KBM-7 (cell line): ENCODE measurements at regions not wholly inside any gene's neighbourhood (a gene's known extent, or its start where the extent isn't known, plus 50 kb on each side); places are given as distances from the start of the nearest gene placed in this dataset.

Experiments used
- DNase-seq: peaks from one replicate; pipeline ENCODE4 v3.0.0-alpha.2; 2015
- in situ Hi-C: fragments of 300-500 bp; cut with MboI; formaldehyde crosslinking; loops from 2 replicates; pipeline ENCODE4 v1.14.3; 2020; ENCODE audit warnings: low sequenced_read_pairs, low pct_unique_long_range_greater_than_20kb, mixed read lengths

- in situ Hi-C loops = no loop called here
- DNase-seq = no peak
Measured at GRCh38 chr20:40268321-40269075, 420.5 kb downstream of the MAFB start.

DNA sequence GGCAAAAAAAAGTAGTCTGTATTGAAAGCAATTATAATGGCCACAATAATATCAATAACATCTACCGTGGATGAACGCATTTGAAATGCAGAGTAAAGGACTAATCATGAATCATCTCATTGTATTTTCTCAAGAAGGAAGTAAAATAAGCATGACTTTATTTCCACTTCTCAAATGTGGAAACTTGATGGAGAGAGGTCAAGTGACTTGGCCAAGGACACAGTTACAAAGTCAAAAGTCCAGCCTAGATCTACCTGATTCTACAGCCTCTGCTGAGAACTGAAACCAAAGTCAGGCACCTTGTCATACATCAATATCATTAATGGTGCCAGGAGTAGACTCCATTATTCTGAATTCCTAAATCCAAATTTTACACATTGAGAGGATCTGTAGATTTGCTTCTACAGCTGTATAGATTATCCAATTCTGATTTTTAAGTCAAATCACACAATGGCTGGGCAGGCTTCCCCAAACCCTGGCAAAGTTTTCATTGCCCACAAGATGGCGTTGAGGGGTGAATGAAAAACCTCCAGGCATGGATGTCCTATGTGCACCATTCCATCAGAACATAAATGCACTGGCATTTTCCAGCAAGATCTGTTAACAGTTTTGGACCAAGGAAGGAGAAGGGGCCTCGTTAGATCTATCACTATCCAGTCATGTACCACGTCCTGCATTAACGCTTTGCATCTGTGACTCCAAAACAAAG lies 423.1 kb downstream of the MAFB start:
- in situ Hi-C loops = no loop called here
- DNase-seq = peak; percentile 32

GRCh38 chr20:40262219-40262618 lies 426.8 kb downstream of the MAFB start:
- in situ Hi-C loops = no loop called here
- peak; percentile 8 for DNase-seq

GRCh38 chr20:40258931-40259330 lies 430.1 kb downstream of the MAFB start:
- in situ Hi-C loops = no loop called here
- DNase-seq = no peak

GRCh38 chr20:40257763-40258162 lies 431.3 kb downstream of the MAFB start:
- DNase-seq = no peak
- in situ Hi-C loops = no loop called here

DNA sequence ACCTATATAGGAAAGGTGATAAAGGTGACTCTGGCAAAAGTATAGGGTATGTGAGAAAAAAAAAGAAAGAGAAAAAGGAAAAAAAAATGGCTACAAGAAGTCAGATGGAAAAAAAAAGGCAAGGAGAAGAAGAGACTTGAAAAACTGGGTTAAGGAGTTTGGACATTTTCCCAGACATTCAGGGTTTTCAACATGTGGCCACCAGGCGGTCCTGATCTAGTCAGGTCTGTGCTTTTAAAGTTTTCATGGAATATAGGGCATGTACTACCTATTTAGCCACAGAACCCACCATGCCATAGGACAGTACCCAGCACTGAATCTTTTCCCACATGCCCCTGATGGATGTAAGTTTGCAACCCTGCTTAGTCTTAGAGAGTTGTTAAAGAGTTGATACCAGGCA lies 433.7 kb downstream of the MAFB start:
- in situ Hi-C loops = no loop called here
- DNase-seq = no peak

DNA sequence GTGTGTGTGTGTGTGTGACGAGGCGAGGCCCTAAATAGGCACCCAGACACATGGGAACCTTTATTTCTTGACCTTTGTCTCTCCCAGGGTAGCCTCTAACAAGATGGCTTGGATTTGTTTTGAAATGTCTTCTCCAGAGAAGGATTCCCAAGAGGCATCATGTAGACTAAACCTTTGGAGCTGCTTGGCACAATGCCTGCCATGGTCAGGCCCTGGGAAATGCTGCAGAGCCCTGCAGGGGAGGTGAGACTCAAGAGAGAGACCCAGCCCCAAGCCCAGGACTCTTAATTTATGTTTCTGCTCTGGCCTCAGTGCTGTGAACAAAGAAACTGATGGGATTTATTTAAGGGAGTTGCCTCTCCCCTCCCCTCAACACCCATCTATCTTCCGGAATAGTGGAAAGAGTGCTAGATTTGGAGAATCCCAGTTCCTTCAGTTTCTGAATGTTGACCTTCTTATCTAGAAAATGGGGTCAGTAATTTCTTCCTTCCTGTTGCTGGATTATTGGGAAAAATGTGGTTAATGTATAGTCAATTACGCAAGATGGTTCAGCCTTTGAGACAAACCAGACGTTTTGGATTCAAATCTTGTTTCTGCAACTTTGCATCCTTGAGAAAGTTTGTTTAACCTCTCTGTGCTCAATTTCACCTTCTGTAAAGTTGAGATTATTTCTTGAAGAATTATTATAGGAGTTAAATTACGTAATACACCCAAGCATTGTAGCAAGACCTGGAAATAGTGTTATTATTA lies 434.8 kb downstream of the MAFB start:
- no peak for DNase-seq
- in situ Hi-C loops = no loop called here

- DNase-seq = peak; percentile 37
Measured at GRCh38 chr20:40251284-40251932, 437.6 kb downstream of the MAFB start.

DNA sequence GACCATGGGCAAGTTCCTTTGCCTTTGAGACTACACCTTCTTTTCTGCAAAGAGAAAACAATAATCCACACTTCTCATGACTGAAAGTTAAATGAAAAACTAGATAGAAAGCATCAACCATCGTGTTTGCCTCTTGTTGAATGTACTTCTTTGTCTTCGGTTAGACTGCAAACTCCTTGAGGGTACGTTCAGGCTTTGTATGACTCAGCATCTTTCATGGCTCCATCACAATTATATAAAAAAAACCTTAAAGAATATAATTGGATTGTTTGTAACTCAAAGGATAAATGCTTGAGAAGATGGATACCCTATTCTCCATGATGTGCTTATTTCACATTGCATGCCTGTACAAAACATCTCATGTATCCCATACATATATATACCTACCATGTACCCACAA lies 439.2 kb downstream of the MAFB start:
- DNase-seq = no peak
- in situ Hi-C loops = no loop called here

More at GRCh38 chr20:40251284-40251932, 437.6 kb downstream of the MAFB start:
- in situ Hi-C loops = no loop called here

- in situ Hi-C loops = no loop called here
- DNase-seq = no peak
Measured at GRCh38 chr20:40245829-40246228, 443.2 kb downstream of the MAFB start.

- no peak for DNase-seq
- in situ Hi-C loops = no loop called here
Measured at GRCh38 chr20:40244286-40244685, 444.8 kb downstream of the MAFB start.

DNA sequence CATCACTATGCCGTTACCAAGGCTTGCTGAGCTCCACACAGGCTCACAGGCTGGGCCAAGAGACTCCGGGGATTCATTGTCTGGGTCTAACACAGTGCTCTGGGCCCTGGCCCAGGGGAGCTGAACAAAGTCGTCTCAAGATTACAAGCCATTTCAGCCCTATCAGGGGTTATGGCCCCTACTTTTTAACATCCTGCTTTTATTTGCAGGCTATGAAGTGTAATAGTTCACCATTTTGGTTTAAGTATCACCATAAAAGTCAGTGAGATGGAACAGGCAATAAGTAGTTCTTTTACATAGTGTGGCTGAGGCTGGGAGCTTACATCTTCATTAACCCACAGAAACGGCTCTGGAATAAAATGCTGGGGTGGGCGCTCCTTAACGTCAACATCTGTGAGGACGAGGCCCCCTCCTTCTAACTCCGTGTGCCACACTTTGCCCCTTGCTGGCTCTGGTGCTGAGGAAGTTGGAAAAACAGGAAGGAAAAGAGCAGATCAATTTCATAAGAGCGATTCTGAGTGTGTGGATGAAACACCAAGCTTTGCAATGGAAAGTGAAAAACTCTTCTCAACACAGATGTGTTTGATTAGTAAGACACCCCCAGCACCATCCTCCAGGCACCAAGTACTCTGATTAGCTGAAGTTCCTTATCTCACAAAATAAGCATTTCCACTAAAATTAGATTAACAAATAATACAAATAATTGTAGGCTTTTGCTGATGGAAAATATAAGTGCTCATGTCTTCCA lies 447.3 kb downstream of the MAFB start:
- in situ Hi-C loops = no loop called here
- DNase-seq = no peak

DNA sequence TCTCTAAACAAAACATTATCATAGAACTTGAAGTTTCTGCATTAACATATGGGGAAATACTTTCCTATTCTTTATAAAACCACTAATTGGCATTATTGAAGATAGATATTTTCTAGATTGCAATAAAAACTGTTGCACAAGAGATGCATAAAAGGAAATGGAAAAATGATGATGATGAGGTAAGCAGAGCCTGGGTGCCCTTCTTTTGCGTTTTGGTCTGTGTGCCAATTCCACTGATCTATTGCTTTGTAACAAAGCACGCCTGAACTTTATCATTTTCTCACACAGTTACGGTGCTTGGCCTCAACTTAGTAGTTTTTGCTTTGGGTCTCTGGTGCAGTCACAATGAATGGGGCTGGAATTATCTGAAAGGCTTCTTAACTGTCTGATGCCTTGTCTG lies 450.5 kb downstream of the MAFB start:
- no peak for DNase-seq
- in situ Hi-C loops = no loop called here

DNA sequence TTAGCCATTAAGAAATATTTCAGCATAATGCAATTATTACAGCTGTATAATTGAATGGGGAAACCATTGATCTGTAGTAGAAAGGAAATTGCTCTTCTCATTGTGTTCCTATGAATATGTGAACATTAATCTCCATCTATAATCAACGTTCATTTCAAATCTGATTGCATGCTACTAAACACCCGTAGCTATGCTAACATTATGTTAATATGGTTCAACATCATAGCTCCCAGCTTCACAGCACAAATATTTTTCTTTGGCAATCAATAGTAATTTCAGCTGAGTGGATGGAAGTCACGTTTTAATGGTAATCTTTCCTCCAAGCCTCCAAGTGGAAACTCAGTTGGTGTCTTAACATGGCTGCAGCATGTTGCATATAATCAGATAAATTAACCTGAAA lies 454.4 kb downstream of the MAFB start:
- in situ Hi-C loops = no loop called here
- no peak for DNase-seq

GRCh38 chr20:40233406-40233805 lies 455.6 kb downstream of the MAFB start:
- no peak for DNase-seq

GRCh38 chr20:40232756-40233155 lies 456.3 kb downstream of the MAFB start:
- DNase-seq = no peak
- in situ Hi-C loops = no loop called here

More at GRCh38 chr20:40233406-40233805, 455.6 kb downstream of the MAFB start:
- in situ Hi-C loops = no loop called here

GRCh38 chr20:40232273-40232672 lies 456.8 kb downstream of the MAFB start:
- in situ Hi-C loops = no loop called here
- no peak for DNase-seq

GRCh38 chr20:40230486-40230885 lies 458.6 kb downstream of the MAFB start:
- no peak for DNase-seq
- in situ Hi-C loops = no loop called here

DNA sequence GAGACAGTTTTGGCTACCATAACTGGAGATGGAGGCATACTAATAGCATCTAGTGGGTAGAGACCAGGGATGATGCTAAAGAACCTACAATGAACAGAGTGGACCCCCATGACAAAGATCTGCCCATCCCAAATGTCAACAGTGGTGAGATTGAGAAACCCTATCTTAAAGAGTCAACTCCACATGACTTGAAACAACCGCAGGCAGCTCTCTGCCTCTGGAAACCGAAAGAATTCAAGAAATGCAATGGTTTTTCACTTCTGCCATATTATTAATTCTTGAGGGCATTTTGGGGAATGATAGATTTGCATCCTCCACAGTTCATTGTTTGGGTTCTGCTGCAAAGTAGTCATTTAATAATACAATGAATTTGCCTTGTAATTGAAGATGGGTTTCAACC lies 463.4 kb downstream of the MAFB start:
- in situ Hi-C loops = no loop called here

More for the DNA sequence above, 463.4 kb downstream of the MAFB start:
- DNase-seq = no peak
